Upper lobe of right lung (tissue), 1 donor: ENCODE measurements at regions not wholly inside any gene's neighbourhood (a gene's known extent, or its start where the extent isn't known, plus 50 kb on each side); places are given as distances from the start of the nearest gene placed in this dataset.

Experiments
- ATAC-seq: fragments of 200-7000 bp; cut with Tn5 transposase; one replicate; pipeline ENCODE4 v1.9.1; 2020; ENCODE audit warnings: mild to moderate bottlenecking, moderate library complexity
- DNase-seq: peaks from one replicate; pipeline ENCODE4 v3.0.0-alpha.2; 2020
- H3K27ac ChIP-seq: fragments of 200-600 bp; one replicate; pipeline ENCODE4 v1.8.0; 2022
- H3K27me3 ChIP-seq: fragments of 200-600 bp; one replicate; pipeline ENCODE4 v1.8.0; 2022; ENCODE audit warnings: mild to moderate bottlenecking
- H3K36me3 ChIP-seq: fragments of 200-600 bp; one replicate; pipeline ENCODE4 v1.8.0; 2022
- H3K4me1 ChIP-seq: fragments of 200-600 bp; one replicate; pipeline ENCODE4 v1.8.0; 2022
- H3K4me3 ChIP-seq: fragments of 200-600 bp; one replicate; pipeline ENCODE4 v1.8.0; 2022; ENCODE audit warnings: mild to moderate bottlenecking
- H3K9me3 ChIP-seq: fragments of 200-600 bp; one replicate; pipeline ENCODE4 v1.8.0; 2022
- CTCF ChIP-seq: fragments of 200-600 bp; IDR thresholded peaks from one replicate; pipeline ENCODE4 v1.8.0; 2022; ENCODE audit warnings: antibody characterized with exemption
- intact Hi-C: fragments of 100-400 bp; cut with DNase I; formaldehyde crosslinking; loops from one replicate; pipeline ENCODE4 v1.11.0; 2022
- donor health status: DM: no; HTN: yes; CAD: no; lungs with severe emphysema.

GRCh38 chr2:118728984-118729383, 118.5 kb downstream of the EN1 start:
- H3K36me3 ChIP-seq, result no peaks in the 10 kb centered on the region
- TF ChIP-seq CTCF, result no peak
- H3K4me1 ChIP-seq, result no peaks in the 10 kb centered on the region
- no peak overlapping the region for H3K4me3 ChIP-seq
- no peak for DNase-seq
- H3K27ac ChIP-seq, result no peak overlapping the region
- intact Hi-C loops, result no loop called here
- no peaks in the 10 kb centered on the region for H3K9me3 ChIP-seq
- H3K27me3 ChIP-seq, result no peaks in the 10 kb centered on the region
- ATAC-seq, result no peak

- ATAC-seq (no peak), DNase-seq (no peak)
- no peaks in the 10 kb centered on the region for H3K4me1 ChIP-seq
- no peaks in the 10 kb centered on the region for H3K27me3 ChIP-seq
- H3K27ac ChIP-seq, result no peak overlapping the region
- H3K9me3 ChIP-seq, result no peaks in the 10 kb centered on the region
- no peak for TF ChIP-seq CTCF
- H3K36me3 ChIP-seq, result no peaks in the 10 kb centered on the region
- H3K4me3 ChIP-seq, result no peak overlapping the region
- intact Hi-C loops, result no loop called here
Measured at GRCh38 chr2:118726821-118727220, 120.6 kb downstream of the EN1 start.

DNA sequence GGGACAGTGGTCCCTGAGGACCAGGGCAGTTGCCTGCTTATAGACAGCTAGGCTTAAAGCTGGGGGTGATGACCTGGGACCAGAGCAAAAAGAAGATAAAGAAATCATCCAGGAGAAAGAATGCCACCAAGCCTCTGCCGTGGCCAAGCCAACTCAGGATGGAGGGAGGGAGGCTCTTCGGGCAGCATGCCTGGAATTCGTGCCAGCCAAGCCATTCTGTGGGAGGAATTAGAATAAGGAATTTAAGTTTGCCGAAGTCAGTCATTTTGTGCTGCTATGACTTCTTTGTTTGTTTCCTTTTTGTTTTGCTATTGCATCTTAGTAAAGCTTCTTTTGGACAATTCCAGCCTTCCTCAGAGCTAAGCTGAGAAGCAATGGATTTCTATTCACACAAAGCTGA, 124.1 kb downstream of the EN1 start:
- Histone ChIP-seq H3K4me3 (no peak overlapping the region), H3K27me3 (no peaks in the 10 kb centered on the region), H3K4me1 (no peaks in the 10 kb centered on the region), H3K27ac (no peak overlapping the region), H3K36me3 (no peaks in the 10 kb centered on the region), H3K9me3 (no peaks in the 10 kb centered on the region)
- ATAC-seq (no peak), DNase-seq (no peak)
- TF ChIP-seq CTCF, result no peak
- intact Hi-C loops, result no loop called here

DNA sequence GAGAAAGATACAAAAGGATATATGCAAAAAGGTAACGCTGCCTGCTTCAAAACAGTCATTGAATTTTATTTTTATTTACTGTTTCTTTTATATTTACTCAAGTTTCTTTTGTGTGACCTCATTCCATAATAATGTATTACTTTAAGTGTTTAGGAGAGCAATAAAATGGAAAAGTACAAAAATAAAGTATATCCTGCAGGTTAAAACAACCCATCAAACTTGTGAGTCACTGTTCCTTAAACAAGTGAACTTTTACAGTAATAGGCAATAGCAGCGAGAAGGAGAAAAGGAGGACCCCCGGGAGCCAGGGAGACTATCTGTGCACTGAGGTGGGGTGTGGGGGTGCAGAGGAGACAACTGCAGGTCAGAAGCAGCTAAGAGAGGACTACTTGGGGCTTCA, 124.5 kb downstream of the EN1 start:
- intact Hi-C loops, result no loop called here
- Histone ChIP-seq H3K36me3 (no peaks in the 10 kb centered on the region), H3K27me3 (no peaks in the 10 kb centered on the region), H3K9me3 (no peaks in the 10 kb centered on the region), H3K4me1 (no peaks in the 10 kb centered on the region), H3K4me3 (no peak overlapping the region), H3K27ac (no peak overlapping the region)
- no peak for TF ChIP-seq CTCF
- DNase-seq (no peak), ATAC-seq (no peak)

GRCh38 chr2:118721817-118722551, 125.5 kb downstream of the EN1 start:
- no peak overlapping the region for H3K4me3 ChIP-seq
- no peak overlapping the region for H3K27ac ChIP-seq
- no peak for DNase-seq
- H3K9me3 ChIP-seq, result no peaks in the 10 kb centered on the region
- no peak for ATAC-seq
- no peaks in the 10 kb centered on the region for H3K4me1 ChIP-seq
- intact Hi-C loops, result no loop called here
- no peaks in the 10 kb centered on the region for H3K27me3 ChIP-seq
- H3K36me3 ChIP-seq, result no peaks in the 10 kb centered on the region
- no peak for TF ChIP-seq CTCF

GRCh38 chr2:118720866-118721265, 126.6 kb downstream of the EN1 start:
- Histone ChIP-seq H3K36me3 (no peaks in the 10 kb centered on the region), H3K27me3 (no peaks in the 10 kb centered on the region), H3K4me3 (no peak overlapping the region), H3K27ac (no peak overlapping the region), H3K4me1 (no peaks in the 10 kb centered on the region), H3K9me3 (no peaks in the 10 kb centered on the region)
- ATAC-seq, result no peak
- intact Hi-C loops, result no loop called here
- TF ChIP-seq CTCF, result no peak
- DNase-seq, result no peak
